ENCODE measurements at regions not wholly inside any gene's neighbourhood (a gene's known extent, or its start where the extent isn't known, plus 50 kb on each side); places are given as distances from the start of the nearest gene placed in this dataset.

DNA sequence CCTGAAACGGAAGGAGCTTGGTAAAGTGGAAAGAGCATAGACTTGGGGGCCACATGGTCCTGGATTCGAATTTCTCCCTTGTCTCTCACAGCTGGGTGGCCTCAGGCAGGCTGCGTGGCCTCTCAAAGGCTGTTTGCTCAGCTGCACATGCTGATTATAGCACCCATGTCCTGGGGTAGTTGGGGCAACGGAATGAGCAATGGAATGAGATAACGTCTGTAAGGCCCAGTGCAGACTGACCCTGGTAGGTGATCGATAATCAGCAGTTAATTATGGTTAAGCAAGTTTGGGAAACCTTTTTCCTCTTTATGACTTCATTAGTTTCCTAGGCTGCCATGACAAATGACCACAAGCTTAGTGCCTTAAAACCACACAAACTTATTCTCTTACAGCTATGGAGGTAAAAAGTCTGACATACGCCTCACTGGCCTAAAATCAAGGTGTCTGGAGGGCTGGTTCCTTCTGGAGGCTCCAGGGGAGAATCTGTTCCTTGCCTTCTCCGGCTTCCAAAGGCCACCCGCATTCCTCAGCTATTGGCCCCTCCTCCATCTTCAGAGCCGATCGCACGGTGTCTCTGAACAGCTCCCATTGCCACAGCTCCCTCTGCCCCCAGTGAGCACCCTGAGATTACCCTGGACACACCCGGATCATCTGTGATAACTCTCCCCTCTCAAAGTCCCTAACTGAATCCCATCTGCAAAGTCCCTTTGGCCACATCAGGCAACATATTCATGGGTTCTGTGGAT, 294.9 kb upstream of the FOXF1 start:
- no peak for DNase-seq (ENCODE audit: low read depth)

DNA sequence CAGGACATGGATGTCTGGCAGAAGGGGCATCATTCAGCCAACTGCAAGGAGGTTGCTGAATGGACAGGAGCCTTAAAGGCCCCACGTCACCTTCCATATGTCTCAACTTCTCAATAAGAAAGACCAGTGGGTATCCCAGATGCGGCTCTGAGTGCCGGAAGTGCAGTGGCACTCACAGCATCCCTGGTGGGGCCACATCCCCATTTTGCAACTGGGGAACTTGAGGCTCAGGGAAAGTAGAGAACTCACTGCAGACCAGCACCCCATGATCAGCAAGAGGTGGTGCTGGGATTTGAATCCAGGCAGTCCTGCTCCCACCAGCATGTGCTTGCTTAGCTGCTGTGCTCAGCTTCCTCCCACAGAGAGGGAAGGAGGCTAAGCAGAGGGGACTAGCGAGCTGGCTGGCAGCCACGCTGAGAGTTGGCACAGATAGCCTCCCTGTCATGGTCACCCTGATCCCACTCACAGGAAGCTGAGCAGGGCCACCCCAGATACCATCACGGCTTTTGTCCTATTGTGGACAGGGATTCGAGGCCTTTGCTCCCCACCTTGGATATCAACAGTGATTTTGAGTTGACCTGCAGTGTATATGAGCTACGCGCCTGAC, 294.2 kb upstream of the FOXF1 start:
- no peak for DNase-seq (ENCODE audit: low read depth)

DNA sequence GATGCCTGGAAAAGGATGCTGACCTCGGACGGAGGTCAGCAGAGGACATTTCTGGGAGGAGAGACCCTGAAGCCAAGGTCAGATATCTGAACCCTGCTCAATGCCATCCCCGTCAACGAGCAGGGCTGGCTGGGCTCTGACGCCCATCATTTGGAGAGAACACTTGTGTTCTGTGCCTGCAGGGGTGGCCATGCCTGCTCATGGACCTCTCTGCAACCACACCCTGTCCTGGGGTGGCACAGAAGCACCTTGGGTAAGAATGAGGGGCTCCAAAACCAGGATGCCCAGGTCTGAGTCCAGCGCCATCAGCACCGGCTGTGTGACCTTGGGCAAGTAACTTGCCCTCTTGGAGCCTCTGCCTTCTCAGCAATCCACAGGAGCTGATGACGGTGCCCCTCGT, 293.7 kb upstream of the FOXF1 start:
- DNase-seq (ENCODE audit: low read depth): no peak

DNA sequence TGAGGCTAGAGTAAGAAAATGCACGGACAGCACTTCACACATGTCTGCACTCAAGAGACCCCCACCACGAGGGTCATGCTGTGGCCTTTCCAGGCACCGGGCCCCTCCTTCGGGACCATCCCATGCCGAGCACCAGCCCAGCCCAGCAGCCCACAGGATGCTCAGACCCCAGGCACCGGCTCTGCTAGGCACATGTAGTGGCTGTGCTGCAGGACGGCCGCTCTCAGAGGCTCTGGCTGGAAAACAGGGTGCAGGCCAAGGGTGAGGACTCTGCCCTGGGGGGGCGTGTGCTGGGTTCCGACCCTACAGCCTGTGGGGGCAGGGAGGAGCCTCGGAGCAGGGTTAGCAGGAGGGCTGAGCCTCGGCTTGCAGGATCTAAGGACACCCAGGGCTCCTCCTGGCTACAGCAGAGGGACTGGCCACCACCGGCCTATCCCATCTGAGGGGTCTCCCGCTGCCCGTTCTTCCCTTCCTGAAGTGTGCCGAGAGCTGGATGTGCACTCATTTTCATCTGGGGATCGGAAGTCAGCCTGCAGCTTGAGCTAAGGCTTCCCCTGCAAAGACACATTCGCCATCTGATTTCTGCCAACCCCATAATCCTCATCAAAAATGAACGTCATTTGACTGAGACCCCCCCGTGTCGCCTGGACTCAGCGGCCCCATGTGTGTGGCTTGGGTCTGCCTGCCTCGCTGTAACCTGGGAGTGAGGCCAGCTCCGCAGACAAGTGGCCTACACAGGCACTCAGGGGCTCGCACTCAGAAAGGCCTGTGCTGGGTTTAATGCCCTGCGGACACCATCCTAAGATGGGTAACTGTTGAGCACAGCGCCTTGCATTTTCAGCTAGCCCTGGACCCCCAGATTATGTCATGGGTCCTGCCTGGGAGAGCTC, 293.1 kb upstream of the FOXF1 start:
- no peak for DNase-seq (ENCODE audit: low read depth)

DNA sequence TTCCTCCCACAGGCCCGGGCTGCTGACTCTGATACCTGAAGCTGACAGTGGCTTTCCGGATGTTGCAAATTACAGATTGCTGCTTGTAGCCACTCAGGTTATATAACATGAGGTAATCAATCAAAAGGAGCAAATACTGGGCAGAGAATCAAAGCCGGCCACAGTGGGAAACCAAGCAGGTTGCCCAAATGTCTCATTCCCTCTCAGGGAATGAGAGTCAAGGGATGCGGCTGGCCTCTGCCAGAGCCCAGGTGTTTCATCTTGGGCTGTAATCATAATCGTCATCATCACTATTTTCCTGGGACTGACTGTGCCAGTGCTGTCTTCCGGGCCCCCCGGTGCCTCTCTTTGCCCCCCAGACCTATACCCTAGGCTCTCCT, 292.4 kb upstream of the FOXF1 start:
- no peak for DNase-seq (ENCODE audit: low read depth)

DNA sequence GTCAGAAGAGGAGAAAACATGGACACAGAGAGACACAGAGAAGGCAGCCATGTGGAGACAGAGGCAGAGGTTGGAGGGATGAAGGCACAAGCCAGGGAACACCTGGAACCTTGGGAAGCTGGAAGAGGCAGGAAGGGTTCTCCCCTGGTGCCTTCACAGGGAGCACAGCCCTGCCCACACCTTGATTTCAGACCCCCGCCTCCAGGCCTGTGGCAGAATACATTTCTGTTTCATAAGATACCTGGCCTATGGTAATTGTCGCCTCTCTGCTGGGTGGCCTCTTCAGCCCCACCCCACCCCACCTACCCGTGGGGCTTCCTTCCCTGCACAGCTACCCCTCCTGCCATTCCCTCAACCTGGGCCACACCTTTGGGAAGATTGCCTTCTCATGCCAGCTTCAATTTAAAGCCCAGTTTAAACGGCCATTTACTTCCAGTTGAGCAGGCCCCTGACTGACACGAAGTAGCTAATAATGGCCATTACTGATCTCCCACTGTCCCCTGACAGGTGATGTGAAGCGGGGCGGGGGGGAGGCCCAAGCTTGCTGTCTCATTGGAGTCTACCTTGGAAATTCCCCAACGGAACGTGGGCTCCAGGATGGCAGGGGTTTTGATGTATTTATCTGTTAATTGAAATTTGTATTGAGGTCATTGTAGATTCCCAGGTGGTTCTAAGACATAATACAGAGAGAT, 291.7 kb upstream of the FOXF1 start:
- DNase-seq (ENCODE audit: low read depth): no peak

DNA sequence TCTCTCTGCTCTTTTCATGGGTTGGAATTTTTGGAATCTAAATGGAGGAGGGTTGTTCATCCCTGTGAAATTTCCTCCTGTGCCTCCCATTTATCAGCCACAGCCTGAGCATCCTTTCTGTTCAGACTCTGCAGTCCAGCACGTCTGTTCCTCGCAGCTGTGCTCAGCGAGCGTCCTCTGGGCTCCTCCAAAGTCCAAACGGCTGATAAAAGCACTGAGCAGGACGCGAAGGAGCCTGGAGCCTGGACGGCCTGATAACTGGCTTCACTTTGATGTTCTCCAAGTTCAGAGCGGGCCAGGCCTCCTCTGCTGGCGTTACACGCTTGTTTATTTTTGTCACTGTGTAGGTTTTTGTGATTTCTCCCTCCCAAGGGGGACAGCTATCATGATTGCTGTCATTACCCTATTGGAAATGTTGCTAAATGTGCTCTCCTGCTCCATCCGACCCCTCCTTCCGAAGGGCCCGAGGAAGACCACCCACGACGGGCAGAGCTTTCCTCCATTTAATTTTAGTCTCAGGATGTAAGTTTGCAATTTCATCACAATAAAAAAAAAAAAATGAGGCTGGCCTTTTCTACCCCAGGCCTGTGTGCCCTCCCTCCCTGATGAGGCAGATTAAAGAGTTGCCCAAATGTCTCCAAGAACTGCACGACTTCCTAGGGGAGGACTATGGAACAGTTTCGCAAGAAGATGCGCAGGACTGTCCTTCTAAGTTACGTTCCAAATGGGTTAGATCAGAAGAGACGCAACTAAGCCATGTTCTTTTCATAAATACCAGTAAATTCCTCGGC, 290.5 kb upstream of the FOXF1 start:
- no peak for DNase-seq (ENCODE audit: low read depth)

DNA sequence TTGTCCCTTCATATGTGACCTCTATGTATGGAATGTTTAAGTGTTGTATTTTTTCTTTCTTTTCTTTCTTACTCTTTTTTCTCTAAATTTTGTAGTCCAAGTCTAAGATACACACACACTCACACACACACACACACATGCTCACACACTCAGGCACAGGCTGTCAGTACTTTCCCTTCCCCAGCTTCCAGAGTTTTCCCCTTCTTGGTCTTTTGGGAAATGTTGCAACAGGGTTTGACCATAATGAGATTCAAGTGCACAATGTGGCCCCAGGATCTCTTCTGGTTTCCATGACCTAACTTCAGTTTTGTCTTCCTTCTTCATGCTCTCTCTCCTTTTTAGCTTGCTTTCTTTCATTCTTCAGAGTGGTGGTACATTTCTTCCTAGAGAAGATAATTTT, 289.8 kb upstream of the FOXF1 start:
- no peak for DNase-seq (ENCODE audit: low read depth)

DNA sequence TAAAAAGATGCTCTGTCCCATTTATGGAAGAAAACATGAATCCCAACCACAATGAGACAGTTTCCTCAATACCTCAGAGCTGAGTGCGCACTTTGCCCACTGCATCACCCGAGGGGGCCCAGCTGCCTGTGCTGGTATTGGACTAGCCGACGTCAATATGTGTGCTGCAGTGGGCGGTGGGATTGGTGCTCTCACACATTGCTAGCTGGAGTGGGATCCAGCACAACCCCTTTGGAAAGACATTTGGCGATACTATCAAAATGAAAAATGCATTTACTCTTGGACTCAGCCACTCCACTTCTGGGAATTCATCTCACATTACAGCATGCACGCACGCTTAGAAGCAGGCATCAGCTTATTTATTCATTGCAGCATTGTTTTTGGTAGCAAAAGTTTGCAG, 289.2 kb upstream of the FOXF1 start:
- DNase-seq (ENCODE audit: low read depth): no peak

DNA sequence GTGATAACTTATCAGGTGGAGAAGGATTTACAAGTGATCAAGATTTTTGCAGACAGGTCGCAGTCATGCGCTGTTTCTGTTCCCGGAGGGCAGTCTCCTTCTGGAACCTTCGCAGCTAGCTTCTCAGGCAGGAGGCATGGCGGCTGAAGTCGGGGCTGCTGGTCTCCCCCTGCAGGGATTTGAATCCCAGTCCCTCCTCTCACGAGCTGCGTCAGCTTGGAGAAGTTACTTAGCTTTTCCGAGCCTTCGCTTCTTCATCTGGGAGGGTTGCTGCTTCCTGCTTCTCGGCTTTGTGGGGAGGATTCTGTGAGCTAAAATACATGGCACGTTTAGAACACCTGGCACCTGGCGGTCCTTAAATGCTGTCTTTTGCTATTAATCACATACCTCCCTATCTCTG, 287.8 kb upstream of the FOXF1 start:
- DNase-seq (ENCODE audit: low read depth): no peak

DNA sequence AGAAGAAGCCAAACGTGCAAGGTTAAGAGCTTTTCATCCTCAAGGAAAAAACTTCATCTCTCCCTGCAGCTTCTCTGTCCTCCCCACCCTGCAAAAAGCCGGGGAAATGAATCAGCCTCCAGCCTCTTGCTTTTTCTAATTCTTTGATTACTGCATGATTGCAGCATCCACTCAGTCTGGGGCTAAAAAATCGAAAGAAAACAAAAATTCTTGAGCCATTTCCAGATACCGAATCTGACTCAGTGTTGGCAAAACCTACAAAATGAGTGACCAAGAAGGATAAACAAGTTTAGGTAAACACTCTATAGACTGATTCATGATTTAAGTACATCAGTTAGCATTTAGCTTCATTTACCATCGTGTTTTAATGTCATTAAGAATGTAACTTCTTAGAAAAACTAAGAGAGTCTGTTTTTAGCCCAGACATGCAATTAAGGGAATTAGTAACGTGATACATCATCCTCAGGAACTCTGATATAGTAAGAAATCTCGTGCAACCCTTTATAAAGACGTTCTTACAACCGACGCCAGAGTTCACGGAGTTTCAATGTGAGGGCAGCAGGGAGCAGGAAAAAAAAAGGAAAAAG, 287.3 kb upstream of the FOXF1 start:
- no peak for DNase-seq (ENCODE audit: low read depth)

DNA sequence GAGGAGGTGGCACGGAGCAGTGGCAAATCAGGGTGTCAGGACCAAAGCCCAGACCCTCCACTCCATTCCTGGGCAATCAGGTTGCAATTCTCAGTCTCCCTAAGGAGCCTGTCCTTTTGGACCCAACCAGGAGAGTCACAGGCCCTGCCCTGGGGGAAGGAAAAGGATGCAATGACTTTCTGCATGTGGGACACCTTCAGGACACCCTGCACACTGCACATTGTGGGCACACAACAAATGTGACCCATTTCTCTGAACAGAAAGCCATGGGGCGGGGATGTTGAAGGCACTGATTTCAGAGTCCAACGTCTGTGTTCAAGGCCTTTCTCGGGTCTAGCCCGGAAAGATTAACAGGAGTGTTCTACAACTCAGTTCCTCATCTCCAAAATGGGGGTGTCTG, 286.2 kb upstream of the FOXF1 start:
- no peak for DNase-seq (ENCODE audit: low read depth)

DNA sequence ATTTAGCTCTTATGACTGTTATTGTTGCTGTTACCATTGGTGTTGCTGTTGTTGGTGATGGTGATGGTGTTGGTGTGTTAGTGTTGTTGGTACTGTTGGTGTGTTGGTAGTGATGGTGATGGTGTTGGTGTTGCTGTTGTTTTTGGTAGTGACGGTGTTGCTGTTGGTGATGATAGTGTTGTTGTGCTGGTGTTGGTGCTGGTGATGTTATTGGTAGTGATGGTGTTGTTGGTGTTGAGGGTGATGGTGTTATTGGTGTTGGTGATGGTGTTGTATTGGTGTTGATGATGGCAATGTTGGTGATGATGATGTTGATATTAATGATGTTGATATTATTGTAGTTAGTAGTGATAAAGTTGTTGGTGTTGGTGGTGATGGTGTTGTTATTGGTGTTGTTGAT, 285.7 kb upstream of the FOXF1 start:
- DNase-seq (ENCODE audit: low read depth): no peak

DNA sequence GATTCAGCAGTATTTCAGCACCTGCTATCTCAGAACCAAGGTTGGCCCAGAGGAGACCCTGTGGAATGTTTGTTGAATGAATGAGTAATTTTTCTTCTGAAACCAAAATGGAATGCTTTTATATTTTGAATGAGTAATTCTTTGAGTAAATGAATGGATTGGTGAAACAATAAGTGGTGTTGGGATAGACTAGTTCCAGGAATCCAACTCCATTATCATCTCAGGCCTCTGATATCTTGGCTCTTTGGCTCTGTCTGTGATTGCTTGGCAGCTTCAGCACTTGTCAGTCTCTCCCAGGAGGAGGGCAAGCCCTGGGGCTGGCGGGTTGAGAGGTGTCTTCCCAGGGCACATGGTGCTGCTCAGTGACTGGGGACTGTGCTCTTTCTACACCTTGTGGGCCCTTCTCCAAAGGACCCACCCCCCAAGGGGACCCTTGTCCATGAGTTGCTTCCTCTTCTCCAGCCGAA, 284.4 kb upstream of the FOXF1 start:
- DNase-seq (ENCODE audit: low read depth): no peak

DNA sequence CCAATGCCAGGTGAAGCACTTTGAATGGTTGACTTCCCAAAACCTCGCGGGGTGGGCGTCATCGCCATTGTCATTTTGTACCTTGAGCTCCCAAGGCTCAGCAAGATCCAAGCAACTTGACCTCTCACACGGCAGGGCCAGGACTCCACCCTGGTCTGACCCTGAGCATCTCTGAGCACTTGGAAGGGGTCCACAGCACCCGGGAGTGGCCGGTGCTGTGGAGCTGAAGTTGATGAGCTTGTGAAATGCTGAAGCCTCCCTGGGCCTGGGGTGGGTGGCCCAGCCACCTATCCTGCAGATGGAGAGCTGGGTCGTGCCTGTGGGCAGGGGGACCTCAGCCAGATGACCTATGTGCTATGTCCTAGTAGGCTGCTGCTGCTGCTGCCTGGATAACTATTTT, 283.3 kb upstream of the FOXF1 start:
- no peak for DNase-seq (ENCODE audit: low read depth)

DNA sequence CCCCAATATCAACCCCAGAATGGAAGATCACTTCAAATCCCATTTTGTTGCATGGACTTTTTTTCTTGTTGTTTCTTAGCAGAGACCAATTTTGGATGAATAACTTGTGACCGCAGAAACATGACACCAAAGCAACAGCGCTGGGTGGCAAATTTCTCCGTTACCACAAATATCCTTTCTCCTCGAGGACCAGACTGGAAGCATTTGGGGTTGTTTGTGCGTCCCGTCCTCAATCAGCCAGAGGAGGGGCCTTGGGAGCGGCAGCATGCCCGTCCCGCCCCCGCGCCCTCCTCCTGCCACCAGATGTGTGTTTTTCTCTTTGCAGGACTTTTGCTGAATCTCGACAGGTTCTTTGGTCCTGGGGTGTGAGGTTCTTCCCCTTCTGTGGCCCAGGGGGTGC, 282.5 kb upstream of the FOXF1 start:
- no peak for DNase-seq (ENCODE audit: low read depth)

DNA sequence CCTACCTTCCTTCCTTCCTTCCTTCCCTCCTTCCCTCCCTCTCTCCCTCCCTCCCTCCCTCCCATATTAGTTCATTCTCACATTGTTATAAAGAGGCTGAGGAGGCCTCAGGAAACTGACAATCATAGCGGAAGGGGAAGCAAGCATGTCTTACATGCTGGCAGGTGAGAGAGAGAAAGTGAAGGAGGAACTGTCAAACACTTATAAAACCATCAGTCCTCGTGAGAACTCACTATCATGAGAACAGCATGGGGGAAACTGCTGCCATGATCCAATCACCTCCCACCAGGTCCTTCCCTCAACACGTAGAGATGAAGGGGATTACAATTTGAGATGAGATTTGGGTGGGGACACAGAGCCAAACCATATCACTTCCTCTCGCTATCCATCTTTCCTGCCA, 281.6 kb upstream of the FOXF1 start:
- no peak for DNase-seq (ENCODE audit: low read depth)

DNA sequence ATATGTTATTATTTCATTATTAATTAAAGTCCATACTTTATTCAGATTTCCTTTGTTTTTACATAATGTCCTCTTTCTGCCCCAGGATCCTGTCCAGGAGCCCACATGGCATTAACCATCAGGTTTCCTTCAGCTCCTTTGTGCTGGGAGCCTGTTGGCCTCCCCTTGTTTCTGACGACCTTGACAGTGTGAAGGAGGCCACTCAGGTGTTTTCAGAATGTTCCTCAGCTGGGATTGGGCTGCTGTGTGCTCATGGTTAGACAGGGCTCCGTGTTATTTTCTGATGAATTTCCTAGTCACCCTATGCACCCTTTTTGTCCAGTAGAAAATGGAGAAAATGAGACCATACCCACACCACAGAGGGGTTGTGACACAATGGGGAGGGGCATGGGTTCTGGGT, 281.0 kb upstream of the FOXF1 start:
- no peak for DNase-seq (ENCODE audit: low read depth)

DNA sequence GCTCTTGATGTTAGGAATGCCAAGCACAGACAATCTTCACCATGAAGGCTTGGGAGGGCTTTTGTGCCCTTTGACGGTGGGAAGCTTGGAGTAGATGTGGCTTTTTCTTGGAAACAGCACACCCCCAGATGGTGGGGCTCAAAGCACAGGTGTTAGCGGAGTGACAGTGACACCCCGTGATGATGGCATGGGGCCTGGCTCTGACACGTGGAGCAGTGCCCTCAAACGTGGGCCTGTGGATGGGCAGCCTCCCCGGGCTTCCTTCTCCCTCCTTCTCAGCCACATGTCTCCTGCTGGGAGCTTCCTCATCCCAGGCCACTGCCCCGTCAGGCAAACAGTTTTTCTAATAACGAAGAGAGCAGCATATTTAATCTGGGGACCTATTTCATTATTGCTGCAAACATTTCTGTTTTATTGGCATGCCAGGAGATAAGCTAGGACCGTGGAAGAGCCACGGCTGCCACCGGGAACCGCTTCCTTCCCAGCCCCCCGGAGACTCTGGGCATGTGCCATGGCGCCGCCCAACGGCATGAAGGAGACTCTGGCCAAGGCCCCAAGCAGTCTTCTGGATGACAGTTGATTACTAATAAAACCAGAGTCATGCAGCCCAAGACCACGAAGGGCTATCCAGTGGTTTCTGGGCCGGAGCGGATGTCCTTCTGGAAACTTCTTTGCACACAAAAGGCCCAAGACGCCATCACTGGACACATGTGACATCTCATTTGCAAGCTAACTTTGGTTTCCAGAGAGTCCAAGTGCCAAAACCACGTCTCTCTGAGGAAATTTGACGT, 280.3 kb upstream of the FOXF1 start:
- no peak for DNase-seq (ENCODE audit: low read depth)

DNA sequence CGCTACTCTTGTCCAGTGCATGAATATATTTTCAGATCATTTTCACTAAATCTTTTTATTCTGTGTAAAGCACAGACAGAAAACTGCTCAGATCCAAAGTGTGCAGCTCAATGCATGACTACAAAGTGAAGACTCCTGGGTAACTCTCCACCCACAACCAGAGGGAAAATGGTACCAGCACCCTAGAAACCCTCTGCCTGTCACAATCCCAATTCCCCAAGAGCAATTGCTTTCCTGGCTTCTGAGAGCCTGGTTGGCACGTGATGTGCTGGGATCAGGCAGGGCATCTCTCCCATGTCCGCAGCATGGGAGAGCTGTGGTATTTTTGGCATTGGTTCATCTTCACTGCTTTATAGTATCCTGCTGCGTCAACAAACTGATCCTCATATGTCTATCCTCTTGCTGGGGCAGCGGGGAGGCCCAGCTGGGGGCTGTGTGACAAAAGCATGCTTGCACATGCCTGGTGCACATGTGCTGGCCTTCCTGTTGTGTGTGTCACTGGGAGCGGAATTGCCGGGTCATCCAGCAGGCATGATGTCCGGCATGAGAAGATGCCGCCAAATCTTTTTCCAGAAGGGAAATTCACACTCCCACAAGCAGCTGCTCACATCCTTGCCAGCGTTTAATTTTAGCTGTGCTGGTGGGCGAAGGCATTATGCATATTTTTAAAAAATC, 278.9 kb upstream of the FOXF1 start:
- no peak for DNase-seq (ENCODE audit: low read depth)
